Astrocyte of the cerebellum (primary cell): ENCODE measurements at regions not wholly inside any gene's neighbourhood (a gene's known extent, or its start where the extent isn't known, plus 50 kb on each side); places are given as distances from the start of the nearest gene placed in this dataset.

Source experiments
- DNase-seq: peaks from one replicate; pipeline ENCODE4 v3.0.0-alpha.2; 2011; ENCODE audit warnings: low read depth
- H3K4me3 ChIP-seq: 2 replicates; pipeline ENCODE4 v1.5.1; 2011; ENCODE audit warnings: mild to moderate bottlenecking, low read depth, low read length, moderate library complexity
- CTCF ChIP-seq: IDR thresholded peaks from 2 replicates; pipeline ENCODE4 v1.5.1; 2012; ENCODE audit warnings: low read length, low read depth, moderate library complexity, mild to moderate bottlenecking; ENCODE audit errors: missing control alignments
- in situ Hi-C: cut with HindIII; loops from 2 replicates; pipeline ENCODE4 v1.10.0; 2017; ENCODE audit warnings: low sequenced_read_pairs

- TF ChIP-seq CTCF: no peak
- DNase-seq: no peak
- no peak overlapping the region for H3K4me3 ChIP-seq
- in situ Hi-C loops: no loop called here
Measured at GRCh38 chr5:13382232-13382631, 562.3 kb downstream of the DNAH5 start.

GRCh38 chr5:13378091-13378490 is 566.4 kb downstream of the DNAH5 start:
- H3K4me3 ChIP-seq: no peak overlapping the region
- peak; percentile 37 for DNase-seq
- in situ Hi-C loops: no loop called here
- no peak for TF ChIP-seq CTCF

DNA sequence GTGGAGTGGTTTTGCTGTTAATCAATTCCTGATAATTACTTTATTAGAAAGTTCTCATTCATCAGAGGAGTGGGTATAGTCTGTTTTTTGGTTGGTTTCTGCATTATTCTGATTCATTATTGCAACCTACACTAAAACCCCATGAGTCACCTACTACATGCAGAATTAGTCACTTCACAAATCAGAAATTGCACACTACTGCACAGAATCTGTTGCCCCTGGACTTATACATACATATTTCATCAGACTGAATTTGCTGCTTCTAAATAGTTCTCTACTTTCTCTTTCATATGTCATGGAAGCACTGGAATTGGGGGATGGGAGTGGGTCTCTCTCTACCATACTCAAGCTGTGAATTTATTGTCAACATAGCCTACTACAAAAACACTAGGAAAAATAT is 585.1 kb downstream of the DNAH5 start:
- in situ Hi-C loops: no loop called here
- DNase-seq: peak; percentile 20
- TF ChIP-seq CTCF: no peak

DNA sequence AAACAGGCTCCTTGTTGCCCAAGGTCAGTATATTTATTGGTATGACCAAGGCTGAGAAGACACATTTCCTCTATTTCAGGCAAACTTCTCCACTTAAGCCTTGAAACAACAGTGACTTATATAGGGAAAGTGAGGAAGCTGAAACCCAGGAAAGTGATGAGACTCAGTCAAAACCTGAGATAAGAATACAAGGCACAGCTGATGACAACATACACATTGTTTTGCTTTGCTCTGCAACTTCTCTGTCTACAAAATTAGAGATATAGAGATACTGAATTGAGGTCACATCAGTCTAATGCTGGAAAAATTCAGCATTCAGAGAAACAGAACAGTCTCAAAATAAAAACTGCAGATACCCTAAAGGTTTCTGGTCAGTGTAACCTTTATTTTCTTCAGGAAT is 586.1 kb downstream of the DNAH5 start:
- DNase-seq: no peak
- no peak for TF ChIP-seq CTCF
- in situ Hi-C loops: no loop called here
- H3K4me3 ChIP-seq: no peak overlapping the region

More for the DNA sequence above, 585.1 kb downstream of the DNAH5 start:
- H3K4me3 ChIP-seq: no peak overlapping the region

- no peak overlapping the region for H3K4me3 ChIP-seq
- no peak for TF ChIP-seq CTCF
- no peak for DNase-seq
- in situ Hi-C loops: no loop called here
Measured at GRCh38 chr5:13357929-13358328, 586.6 kb downstream of the DNAH5 start.

GRCh38 chr5:13356226-13356625 is 588.3 kb downstream of the DNAH5 start:
- H3K4me3 ChIP-seq: no peak overlapping the region
- in situ Hi-C loops: no loop called here
- DNase-seq: no peak
- no peak for TF ChIP-seq CTCF

GRCh38 chr5:13354611-13355010 is 589.9 kb downstream of the DNAH5 start:
- DNase-seq: peak; percentile 45
- H3K4me3 ChIP-seq: no peak overlapping the region
- in situ Hi-C loops: no loop called here
- TF ChIP-seq CTCF: no peak
